Vagina (tissue), 2 donors: ENCODE measurements at regions not wholly inside any gene's neighbourhood (a gene's known extent, or its start where the extent isn't known, plus 50 kb on each side); places are given as distances from the start of the nearest gene placed in this dataset.

Experiments
- CTCF ChIP-seq, 3 experiments: fragments of 450-650 bp in 2 of 3; fragments of 200-600 bp in 1 of 3; sonication (generic) in 1 of 3; IDR thresholded peaks; one replicate each; pipeline ENCODE4 v1.5.1; 2017 to 2019; ENCODE audit warnings: antibody characterized with exemption in 3 of 3, mild to moderate bottlenecking in 2 of 3, moderate library complexity in 2 of 3
- POLR2A ChIP-seq, 2 donors: fragments of 450-650 bp; IDR thresholded peaks; one replicate each; pipeline ENCODE4 v1.6.1; 2017; ENCODE audit warnings: antibody characterized with exemption in 2 of 2, mild to moderate bottlenecking in 2 of 2, moderate library complexity in 2 of 2
- POLR2AphosphoS5 ChIP-seq, 2 donors: sonication (generic); formaldehyde crosslinking; IDR thresholded peaks; one replicate each; pipeline ENCODE4 v1.9.0; 2017; ENCODE audit warnings: antibody characterized with exemption in 2 of 2, mild to moderate bottlenecking in 2 of 2, low read depth in 1 of 2; ENCODE audit not compliant: insufficient read depth in 1 of 2

GRCh38 chr4:138405934-138406567, 163.9 kb upstream of the SLC7A11 start:
- no peak for TF ChIP-seq POLR2A (IDR thresholded peaks at IDR 0.05)
- no peak for TF ChIP-seq CTCF (IDR thresholded peaks at IDR 0.05)
- TF ChIP-seq POLR2AphosphoS5 (IDR thresholded peaks at IDR 0.05; ENCODE audit: insufficient read depth in 1 of 2, low read depth in 1 of 2): no peak
